ENCODE measurements at regions not wholly inside any gene's neighbourhood (a gene's known extent, or its start where the extent isn't known, plus 50 kb on each side); places are given as distances from the start of the nearest gene placed in this dataset.
"Not testable (repeated sequence)": the region's sequence is repeated elsewhere in the genome, so short reads cannot be mapped to it uniquely, and the experiment has no call there.

DNA sequence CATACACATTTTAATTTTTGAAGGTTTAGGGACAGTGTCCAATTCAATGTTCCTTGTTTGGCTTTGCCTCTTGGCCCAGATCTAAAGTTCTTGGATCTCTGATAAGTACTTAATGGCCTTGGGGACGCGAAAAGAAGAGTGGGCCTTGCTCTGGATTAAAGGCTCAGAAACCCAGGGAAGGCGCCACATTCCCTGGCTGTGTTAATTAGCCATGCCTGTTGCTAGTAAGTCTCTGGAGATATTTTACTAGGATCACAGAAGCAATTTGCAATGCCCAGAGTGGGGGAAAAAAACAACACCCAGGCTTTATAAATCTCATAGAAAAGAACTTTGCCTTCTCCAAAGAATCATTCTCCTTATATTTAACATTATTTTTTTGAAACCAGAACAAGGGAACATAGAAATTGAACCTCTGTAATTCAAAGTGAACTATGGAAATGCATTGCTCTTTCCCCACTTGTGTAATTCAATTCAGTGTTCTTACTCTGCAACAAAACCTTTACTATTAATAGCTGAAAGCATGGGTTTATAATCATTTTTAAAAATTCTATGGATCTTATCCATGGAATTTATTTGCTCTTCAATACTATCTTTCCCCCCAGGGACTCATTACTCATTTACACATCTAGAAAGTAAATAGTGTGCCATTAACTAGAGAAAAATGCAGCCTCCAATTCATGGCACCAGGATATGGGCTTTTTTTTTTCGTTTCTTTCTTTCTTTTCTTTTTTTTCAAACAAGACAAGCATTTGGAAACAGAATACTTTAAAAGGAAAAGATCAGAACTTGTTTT, 172.2 kb upstream of the ANKRD55 start:
- in situ Hi-C loops (cut with MboI; ENCODE audit: low sequenced_read_pairs) = no loop called here

DNA sequence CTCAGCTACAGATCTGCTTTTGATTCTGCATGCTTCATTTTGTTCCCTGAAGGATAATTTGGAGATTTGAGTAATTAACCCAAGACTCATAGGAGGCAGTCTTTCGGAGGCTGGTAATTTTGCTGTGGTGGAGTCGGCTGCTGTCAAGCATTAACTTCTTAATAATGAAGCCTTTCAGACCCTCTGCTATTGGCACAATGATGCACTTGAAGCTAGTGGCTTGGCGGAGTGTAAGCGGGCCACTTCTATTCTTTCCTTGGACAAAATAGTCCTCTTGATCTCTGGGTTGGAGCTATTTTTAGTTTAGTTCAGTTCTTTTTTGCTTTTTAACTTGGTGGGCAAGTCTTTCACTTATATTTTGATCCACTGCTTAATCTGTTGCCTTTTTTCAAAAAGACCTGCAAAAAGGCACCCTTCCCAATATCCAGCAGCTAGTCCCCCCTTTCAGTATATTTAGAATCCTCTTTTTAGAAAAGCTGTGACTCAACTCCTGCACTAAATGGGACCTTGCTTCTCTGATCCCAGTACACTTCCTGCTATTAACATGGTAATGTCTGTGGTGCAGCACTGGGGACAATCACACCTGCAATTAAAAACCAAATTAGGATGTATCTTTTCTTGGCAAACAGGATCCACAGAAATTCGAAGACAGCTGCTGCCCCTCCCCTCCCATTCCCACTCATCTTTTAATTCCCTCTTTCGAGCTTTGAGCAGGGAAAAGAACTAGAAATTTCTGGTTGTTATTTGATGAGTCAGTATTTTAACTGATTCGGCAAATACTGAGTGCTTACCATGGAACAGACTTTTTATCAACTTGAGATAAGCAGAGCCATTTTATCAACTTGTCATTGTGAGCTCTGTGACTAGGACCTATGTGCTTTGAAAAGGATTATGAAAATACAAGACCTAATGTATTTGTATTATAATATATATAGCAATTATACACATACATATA, 169.4 kb upstream of the ANKRD55 start:
- in situ Hi-C loops (cut with MboI; ENCODE audit: low sequenced_read_pairs) = no loop called here

DNA sequence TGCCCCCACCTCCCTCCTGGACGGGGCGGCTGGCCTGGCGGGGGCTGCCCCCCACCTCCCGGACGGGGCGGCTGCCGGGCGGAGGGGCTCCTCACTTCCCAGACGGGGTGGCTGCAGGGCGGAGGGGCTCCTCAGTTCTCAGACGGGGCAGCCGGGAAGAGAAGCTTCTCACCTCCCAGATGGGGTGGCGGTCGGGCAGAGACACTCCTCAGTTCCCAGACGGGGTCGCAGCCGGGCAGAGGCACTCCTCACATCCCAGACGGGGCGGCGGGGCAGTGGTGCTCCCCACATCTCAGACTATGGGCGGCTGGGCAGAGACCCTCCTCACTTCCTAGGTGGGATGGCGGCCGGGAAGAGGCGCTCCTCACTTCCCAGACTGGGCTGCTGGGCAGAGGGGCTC, 164.7 kb upstream of the ANKRD55 start:
- in situ Hi-C loops (cut with MboI; ENCODE audit: low sequenced_read_pairs) = not testable (repeated sequence)

DNA sequence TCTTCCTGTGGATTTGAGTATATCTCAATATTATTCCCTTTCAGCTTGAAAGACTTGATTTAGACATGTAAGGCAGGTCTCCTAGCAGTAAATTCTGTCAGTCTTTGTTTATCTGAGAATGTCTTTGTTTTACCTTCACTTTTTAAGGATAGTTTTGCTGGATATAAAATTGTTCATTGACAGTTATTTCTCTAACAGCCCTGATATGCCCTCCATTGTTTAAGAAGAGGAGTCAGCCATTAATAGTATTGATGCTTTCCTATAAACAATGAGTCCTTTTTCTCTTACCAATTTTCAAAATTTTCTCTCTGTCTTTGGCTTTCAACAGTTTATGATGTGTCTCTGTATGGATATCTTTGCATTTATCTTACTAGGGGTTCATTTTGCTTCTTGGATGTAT, 163.5 kb upstream of the ANKRD55 start:
- in situ Hi-C loops (cut with MboI; ENCODE audit: low sequenced_read_pairs) = no loop called here

DNA sequence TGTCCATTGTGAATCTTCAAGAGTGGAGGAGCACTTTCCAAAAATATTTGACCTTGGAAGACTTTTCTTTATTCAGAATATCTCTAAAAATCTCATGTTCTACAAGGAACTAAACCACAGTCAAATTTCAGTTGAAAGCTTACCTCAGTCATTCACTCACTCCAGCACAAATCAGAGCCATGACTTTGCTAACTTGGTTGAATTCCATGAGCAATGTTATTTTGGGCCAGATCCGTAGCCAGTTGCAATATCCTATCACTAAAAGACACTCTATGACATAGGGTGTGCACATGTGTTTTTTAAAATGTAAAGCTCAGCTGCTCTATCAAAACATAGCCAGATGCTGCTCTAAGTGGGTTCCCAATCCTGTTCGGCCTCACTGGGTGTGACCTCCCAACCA, 156.1 kb upstream of the ANKRD55 start:
- in situ Hi-C loops (cut with MboI; ENCODE audit: low sequenced_read_pairs) = no loop called here

DNA sequence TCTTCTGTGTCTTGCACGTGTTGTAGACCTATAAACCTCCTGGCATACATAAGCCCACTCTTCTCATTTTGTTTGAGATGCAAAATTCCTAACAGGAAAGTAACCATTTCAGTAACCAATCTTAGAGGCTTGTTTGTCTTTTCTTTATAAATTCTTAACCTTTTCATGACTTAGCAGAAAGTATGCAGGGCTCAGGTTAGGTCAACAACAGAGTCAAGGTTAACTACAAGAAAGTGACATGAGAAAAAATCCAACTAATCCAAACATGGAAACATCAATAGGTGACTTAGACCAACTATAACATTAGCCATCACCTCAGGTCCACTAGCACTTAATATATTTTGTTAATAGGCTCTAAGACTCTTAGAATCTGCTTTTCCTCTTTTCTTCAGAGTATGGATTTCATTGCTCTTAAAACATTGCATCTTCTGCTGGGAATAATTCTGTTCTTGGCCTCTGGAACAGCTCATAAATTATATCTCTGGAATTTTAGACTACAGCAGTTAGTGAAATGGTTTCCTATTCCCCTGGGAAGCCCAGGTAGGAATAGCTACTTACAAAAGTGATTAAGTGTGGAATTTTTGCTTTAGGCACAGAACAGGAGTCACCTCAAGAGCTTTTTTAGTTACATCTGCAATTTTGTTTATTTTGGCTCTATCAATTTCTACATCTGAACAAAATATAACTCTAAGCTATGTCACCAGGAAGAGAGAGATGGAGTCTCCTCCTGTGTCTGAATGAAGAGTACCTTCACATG, 155.3 kb upstream of the ANKRD55 start:
- in situ Hi-C loops (cut with MboI; ENCODE audit: low sequenced_read_pairs) = no loop called here

DNA sequence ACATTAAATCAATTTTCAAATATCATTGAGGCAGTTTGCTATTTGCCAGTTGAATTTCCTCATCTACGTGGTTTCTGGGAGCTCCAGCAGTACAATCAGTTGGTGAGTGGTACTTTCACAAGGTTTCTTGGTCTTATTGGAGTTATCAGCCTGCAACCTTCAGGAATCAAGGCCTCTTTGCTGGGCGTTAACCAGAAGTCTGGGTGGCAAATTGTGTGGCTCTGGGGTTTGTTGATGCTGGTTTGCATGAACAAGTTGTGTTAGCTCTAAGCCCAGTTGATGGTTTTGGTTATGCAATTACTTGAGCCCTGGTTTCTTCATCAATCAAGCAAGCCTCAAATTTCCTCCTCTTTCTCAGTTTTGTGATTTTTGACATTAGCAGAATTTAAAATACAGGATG, 152.9 kb upstream of the ANKRD55 start:
- in situ Hi-C loops (cut with MboI; ENCODE audit: low sequenced_read_pairs) = no loop called here

DNA sequence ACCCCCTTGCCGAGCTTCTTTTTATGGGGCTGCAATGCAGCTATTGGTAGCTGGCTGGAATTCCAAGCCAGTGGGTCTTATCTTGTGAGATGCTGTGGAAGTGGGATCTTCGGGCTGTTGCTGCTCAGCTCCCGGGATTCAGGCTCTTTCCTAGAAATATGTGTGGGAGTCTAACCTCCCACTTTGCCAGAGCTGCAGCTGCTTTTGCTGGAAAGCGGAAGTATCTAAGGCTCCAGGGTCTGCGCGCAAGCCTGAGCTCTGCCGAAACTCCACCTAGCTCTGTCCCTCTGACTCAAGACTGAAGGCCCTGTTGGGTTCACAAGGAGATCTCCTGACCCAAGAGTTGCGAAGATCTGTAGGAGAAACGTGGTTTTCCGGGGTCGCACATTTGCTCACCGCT, 151.1 kb upstream of the ANKRD55 start:
- in situ Hi-C loops (cut with MboI; ENCODE audit: low sequenced_read_pairs) = no loop called here

DNA sequence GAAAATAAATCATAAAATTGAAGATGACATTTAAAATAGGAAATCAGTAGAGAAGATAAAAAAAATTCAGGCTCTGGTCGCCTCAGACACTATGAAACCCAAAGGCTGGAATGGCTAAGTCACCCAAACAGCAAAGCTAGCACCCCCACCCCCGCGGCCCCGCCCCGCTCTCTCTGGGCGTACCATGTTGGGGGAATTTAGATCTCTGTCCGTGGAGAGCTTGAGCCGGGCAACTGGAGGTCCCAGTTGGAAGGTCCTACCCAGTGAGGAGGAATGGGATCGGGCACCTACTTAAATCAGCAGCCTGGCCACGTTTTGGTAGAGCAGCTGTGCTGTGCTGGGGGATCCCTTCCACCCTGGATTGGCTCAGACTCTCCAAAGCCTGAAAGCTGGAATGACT, 150.6 kb upstream of the ANKRD55 start:
- in situ Hi-C loops (cut with MboI; ENCODE audit: low sequenced_read_pairs) = no loop called here

DNA sequence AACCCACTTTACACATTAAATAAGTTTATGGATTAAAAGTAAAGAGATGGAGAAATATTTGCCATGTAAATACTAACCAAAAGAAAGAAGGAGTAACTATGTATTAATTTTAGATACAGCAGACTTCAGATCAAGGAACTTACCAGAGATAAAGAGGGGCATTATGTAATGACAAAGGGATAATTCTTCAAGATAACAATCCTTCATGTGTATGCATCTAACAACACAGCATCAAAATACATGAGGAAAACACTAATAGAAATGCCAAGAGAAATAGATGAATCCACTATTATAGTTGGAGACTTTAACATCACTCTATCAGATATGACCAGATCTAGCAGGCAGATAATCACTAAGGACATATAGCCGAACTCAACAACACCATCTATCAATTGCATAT, 149.8 kb upstream of the ANKRD55 start:
- in situ Hi-C loops (cut with MboI; ENCODE audit: low sequenced_read_pairs) = no loop called here

DNA sequence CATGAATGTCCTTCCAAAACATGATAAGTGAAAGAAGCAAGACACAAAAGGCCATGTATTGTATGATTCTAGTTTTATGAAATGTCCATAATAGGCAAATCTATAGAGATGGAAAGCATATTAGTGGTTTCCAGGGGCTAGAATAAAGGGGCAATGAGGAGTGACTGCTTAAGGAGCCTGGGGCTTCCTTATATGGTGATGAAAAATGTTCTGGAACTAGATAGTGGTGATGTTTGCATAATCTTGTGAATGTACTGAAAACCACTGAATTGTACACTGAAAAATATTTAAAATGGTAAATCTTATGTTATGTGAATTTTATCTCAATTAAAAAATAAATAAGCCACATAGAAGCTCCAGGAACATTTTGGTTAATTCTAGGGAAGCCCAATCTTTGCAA, 144.4 kb upstream of the ANKRD55 start:
- in situ Hi-C loops (cut with MboI; ENCODE audit: low sequenced_read_pairs) = no loop called here

DNA sequence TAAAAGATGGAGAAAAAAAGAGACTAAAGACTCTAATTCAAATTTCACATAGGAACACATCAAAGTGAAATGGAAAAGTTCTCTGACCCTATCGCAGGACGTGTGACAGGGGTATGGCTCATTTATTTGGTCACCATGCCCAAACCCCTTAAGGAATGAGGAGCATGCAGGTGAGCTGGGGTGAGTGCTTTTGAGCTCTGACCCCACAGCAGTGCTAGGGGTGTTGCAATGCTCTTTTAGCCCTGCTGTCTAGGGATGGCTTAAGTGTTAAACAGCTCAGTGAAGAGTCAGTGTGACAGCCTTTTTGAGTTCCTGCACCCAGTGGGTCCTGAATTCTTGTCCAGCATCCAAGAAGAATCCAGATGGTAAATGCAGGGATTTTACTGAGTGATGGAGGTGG, 143.0 kb upstream of the ANKRD55 start:
- in situ Hi-C loops (cut with MboI; ENCODE audit: low sequenced_read_pairs) = no loop called here

DNA sequence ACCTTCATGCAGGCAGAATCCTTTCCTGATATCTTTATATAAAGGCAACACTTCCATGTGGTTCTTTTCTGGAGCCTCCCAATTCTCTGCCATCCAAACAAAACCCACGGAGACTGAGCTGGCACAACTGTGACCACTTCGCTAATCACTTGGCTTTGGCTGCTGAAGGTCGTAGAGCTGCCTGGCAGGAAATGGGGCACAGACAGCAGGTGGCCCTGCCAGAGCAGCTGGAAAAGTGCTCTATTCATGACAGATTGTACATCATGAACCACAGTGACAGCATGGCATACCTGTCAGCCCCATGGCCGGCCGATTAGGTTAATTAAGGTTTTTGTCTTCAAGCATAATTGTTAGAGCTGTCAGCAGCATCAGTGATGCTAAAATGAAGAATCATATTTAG, 141.9 kb upstream of the ANKRD55 start:
- in situ Hi-C loops (cut with MboI; ENCODE audit: low sequenced_read_pairs) = no loop called here

DNA sequence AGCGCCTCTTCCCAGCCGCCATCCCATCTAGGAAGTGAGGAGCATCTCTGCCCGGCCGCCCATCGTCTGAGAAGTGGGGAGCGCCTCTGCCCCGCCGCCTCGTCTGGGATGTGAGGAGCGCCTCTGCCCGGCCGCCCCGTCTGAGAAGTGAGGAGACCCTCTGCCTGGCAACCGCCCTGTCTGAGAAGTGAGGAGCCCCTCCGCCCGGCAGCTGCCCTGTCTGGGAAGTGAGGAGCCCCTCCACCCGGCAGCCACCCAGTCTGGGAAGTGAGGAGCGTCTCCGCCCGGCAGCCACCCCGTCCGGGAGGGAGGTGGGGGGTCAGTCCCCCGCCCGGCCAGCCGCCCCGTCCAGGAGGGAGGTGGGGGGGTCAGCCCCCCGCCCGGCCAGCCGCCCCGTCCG, 139.4 kb upstream of the ANKRD55 start:
- in situ Hi-C loops (cut with MboI; ENCODE audit: low sequenced_read_pairs) = not testable (repeated sequence)

DNA sequence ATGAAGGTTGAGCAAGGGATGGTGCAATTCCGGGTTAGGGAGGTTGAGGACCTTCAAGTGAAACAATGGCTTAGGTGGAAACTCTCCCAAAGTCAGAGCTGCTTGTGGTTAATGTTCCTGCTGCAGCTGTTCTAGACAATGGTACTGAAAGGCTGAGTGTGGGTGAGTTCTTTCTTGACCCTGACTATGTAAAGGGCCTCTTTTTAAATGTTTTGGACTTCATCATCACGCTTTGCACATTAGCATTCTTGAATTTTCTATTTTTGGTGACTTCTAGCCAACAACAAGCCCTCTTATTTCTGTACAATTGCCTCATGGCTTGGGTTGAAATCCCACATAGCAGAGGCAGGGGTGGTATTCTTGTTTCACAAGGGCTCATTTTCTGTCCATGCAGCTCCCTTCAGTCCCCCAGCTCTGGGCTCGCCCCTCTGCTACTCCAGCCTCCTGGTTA, 136.3 kb upstream of the ANKRD55 start:
- in situ Hi-C loops (cut with MboI; ENCODE audit: low sequenced_read_pairs) = no loop called here

DNA sequence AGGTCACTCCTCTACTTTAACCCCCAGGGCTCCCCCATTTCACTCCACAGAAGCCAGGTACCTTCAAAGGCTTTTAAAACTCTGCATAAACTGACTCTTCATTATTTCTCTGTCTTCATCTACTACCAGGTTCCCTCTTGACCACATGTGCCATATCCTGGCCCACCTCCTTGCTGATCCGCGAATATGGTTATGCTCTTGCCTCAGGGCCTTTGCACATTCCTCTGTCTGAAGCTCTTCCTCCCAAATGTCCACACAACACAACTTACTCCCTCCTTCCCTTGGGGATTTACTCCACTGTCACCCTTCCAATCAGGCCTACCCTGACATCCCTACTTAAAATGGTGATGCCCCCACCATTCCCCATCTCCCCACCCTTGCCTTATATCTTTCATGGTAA, 134.6 kb upstream of the ANKRD55 start:
- in situ Hi-C loops (cut with MboI; ENCODE audit: low sequenced_read_pairs) = no loop called here

DNA sequence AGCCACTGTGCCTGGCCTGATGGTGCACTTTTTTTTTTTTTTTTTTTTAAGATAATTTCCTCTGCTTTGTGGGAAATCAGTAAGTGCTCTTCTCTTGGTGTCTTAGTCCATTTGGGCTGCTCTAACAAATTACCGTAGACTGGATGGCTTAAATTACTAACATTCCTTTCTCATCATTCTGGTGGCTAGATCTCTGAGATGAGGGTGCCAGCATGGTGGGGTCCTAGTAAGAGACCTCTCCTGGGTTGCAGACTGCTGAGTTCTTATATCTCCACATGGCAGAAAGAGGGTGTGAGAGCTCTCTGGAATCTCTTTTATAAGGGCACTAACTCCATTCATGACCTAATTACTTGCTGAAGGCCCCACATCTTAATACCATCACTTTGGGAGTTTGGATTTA, 133.9 kb upstream of the ANKRD55 start:
- in situ Hi-C loops (cut with MboI; ENCODE audit: low sequenced_read_pairs) = no loop called here

DNA sequence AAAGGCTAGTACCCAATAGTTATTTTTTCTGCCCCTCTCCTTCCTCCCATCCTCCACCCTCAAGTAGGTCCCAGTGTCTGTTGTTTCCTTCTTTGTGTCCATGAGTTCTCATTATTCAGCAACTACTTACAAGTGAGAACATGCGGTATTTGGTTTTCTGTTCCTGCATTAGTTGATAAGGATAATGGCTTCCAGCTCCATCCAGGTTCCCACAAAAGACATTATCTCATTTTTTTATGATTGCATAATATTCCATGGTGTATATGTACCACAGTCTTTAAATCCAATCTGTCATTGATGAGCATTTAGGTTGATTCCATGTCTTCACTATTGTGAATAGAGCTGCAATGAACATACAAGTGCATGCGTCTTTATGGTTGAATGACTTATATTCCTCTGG, 128.3 kb upstream of the ANKRD55 start:
- in situ Hi-C loops (cut with MboI; ENCODE audit: low sequenced_read_pairs) = no loop called here

DNA sequence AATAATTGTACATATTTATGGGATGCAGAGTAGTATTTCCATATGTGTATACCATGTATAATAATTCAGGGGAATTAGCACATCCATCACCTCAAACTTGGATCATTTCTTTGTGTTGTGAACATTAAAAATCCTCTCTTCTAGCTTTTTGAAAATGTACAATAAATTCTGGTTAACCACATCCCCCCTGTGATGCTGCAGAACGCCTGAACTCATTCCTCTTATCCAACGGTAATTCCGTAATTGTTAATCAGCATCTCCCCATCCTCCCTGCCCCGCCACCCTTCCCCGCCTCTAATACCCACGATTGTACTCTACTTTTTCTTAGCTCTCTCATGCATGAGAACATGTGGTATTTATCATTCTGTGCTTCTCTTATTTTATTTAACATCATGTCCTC, 127.7 kb upstream of the ANKRD55 start:
- in situ Hi-C loops (cut with MboI; ENCODE audit: low sequenced_read_pairs) = no loop called here

DNA sequence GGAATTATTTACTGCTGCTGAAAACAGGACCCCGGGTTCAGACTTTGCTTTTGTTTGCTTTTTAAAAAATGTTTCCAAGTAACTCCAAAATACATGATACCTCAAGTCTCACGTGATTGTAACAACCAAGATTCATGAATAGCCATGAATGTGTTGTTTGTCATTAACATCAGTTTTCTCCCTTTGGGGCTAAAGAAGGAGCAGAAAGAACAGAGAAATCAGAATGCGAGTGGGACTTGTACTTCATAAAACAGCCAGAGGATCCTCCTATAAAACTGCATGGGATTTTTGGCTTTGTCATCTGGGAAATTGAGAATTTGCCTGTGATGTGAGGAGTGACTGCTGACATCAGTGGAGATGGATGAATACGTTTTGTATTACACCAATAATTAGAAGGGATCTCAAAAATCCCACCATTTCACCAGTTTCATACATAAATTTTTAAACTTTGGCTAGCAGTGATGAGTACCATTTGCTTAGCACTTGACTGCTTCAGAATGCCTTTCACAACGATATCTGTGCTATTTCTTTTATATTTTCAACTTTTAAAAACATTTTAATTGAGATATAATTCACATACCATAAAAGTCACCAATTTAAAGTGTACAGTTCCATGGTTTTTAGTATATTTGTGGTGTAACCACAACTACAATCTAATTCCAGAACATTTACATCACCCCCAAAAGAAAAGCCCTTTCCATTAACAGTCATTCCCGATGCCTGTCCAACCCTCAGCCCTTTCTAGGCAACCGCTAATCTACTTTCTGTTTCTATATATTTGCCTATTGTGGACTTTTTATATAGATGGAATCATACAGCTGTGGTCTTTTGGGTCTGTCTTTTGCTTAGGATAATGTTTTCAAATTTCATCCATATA, 126.9 kb upstream of the ANKRD55 start:
- in situ Hi-C loops (cut with MboI; ENCODE audit: low sequenced_read_pairs) = no loop called here

Measured in HL-60/S4 treated with phorbol 12-myristate 13-acetate at 8.2 ng/mL for 4 days and 3 days (cell line).